ENCODE measurements at regions not wholly inside any gene's neighbourhood (a gene's known extent, or its start where the extent isn't known, plus 50 kb on each side); places are given as distances from the start of the nearest gene placed in this dataset.

DNA sequence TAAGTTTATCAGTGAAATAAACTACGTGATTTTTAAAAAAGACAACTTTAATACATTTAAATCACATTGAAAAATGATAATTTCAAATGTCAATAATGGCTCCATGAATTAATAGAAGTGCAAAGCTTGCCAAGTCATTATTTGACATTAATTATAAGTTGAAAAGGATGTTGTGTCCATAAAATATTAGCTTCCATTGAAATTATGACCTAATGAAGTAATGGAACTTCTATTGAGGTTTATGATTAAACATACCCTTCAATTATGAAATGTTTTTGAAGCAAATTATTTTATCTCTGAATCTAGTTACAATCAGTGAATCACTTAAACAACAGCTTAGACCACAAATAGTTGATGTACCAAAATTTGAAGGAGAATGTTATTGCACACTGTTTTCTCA, 144.2 kb downstream of the SLITRK6 start:
- no peak for TF ChIP-seq RAD21 (IDR thresholded peaks at IDR 0.05; ENCODE audit: low read depth)
- TF ChIP-seq, protein P1, sequence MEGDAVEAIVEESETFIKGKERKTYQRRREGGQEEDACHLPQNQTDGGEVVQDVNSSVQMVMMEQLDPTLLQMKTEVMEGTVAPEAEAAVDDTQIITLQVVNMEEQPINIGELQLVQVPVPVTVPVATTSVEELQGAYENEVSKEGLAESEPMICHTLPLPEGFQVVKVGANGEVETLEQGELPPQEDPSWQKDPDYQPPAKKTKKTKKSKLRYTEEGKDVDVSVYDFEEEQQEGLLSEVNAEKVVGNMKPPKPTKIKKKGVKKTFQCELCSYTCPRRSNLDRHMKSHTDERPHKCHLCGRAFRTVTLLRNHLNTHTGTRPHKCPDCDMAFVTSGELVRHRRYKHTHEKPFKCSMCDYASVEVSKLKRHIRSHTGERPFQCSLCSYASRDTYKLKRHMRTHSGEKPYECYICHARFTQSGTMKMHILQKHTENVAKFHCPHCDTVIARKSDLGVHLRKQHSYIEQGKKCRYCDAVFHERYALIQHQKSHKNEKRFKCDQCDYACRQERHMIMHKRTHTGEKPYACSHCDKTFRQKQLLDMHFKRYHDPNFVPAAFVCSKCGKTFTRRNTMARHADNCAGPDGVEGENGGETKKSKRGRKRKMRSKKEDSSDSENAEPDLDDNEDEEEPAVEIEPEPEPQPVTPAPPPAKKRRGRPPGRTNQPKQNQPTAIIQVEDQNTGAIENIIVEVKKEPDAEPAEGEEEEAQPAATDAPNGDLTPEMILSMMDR (IDR thresholded peaks at IDR 0.05 in 2 of 3, conservative IDR thresholded peaks at IDR 0.05 in 1 of 3; ENCODE audit: borderline replicate concordance in 1 of 3, insufficient read depth in 1 of 3, low read depth in 2 of 3, low read length in 2 of 3) = no peak
- TF ChIP-seq, protein P2, sequence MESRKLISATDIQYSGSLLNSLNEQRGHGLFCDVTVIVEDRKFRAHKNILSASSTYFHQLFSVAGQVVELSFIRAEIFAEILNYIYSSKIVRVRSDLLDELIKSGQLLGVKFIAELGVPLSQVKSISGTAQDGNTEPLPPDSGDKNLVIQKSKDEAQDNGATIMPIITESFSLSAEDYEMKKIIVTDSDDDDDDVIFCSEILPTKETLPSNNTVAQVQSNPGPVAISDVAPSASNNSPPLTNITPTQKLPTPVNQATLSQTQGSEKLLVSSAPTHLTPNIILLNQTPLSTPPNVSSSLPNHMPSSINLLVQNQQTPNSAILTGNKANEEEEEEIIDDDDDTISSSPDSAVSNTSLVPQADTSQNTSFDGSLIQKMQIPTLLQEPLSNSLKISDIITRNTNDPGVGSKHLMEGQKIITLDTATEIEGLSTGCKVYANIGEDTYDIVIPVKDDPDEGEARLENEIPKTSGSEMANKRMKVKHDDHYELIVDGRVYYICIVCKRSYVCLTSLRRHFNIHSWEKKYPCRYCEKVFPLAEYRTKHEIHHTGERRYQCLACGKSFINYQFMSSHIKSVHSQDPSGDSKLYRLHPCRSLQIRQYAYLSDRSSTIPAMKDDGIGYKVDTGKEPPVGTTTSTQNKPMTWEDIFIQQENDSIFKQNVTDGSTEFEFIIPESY (IDR thresholded peaks at IDR 0.05; ENCODE audit: extremely low read depth, insufficient replicate concordance, low read length) = no peak
- TF ChIP-seq POLR2A (IDR thresholded peaks at IDR 0.05; ENCODE audit: borderline replicate concordance, extremely low read depth, insufficient read depth, insufficient read length) = no peak
- TF ChIP-seq SIN3A (IDR thresholded peaks at IDR 0.05; ENCODE audit: low read depth) = no peak
- TF ChIP-seq CEBPB (IDR thresholded peaks at IDR 0.05; ENCODE audit: low read depth) = no peak
- no peak for TF ChIP-seq EZH2phosphoT487 (IDR thresholded peaks at IDR 0.05; ENCODE audit: borderline replicate concordance)
- TF ChIP-seq ZFX (IDR thresholded peaks at IDR 0.05) = no peak
- TF ChIP-seq JUND (IDR thresholded peaks at IDR 0.05) = no peak
- TF ChIP-seq, protein P3, sequence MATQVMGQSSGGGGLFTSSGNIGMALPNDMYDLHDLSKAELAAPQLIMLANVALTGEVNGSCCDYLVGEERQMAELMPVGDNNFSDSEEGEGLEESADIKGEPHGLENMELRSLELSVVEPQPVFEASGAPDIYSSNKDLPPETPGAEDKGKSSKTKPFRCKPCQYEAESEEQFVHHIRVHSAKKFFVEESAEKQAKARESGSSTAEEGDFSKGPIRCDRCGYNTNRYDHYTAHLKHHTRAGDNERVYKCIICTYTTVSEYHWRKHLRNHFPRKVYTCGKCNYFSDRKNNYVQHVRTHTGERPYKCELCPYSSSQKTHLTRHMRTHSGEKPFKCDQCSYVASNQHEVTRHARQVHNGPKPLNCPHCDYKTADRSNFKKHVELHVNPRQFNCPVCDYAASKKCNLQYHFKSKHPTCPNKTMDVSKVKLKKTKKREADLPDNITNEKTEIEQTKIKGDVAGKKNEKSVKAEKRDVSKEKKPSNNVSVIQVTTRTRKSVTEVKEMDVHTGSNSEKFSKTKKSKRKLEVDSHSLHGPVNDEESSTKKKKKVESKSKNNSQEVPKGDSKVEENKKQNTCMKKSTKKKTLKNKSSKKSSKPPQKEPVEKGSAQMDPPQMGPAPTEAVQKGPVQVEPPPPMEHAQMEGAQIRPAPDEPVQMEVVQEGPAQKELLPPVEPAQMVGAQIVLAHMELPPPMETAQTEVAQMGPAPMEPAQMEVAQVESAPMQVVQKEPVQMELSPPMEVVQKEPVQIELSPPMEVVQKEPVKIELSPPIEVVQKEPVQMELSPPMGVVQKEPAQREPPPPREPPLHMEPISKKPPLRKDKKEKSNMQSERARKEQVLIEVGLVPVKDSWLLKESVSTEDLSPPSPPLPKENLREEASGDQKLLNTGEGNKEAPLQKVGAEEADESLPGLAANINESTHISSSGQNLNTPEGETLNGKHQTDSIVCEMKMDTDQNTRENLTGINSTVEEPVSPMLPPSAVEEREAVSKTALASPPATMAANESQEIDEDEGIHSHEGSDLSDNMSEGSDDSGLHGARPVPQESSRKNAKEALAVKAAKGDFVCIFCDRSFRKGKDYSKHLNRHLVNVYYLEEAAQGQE (IDR thresholded peaks at IDR 0.05; ENCODE audit: low read depth) = no peak
- no peak for TF ChIP-seq TCF7L2 (IDR thresholded peaks at IDR 0.05; ENCODE audit: borderline replicate concordance, extremely low read depth, insufficient read depth, insufficient read length)
- TF ChIP-seq, protein P4, sequence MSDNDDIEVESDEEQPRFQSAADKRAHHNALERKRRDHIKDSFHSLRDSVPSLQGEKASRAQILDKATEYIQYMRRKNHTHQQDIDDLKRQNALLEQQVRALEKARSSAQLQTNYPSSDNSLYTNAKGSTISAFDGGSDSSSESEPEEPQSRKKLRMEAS (IDR thresholded peaks at IDR 0.05) = no peak

Measured in HCT116 (cell line).